ENCODE measurements at regions not wholly inside any gene's neighbourhood (a gene's known extent, or its start where the extent isn't known, plus 50 kb on each side); places are given as distances from the start of the nearest gene placed in this dataset.

- no peak for TF ChIP-seq SP1 (IDR thresholded peaks at IDR 0.05; ENCODE audit: low read depth)
- no peak for TF ChIP-seq POLR2AphosphoS5 (IDR thresholded peaks at IDR 0.05; ENCODE audit: low read depth, low read length)
- no peak for TF ChIP-seq POLR2A (IDR thresholded peaks at IDR 0.05; ENCODE audit: borderline replicate concordance, extremely low read depth, insufficient read depth, insufficient read length)
- TF ChIP-seq EZH2 (IDR thresholded peaks at IDR 0.05): no peak
- TF ChIP-seq, protein P1, sequence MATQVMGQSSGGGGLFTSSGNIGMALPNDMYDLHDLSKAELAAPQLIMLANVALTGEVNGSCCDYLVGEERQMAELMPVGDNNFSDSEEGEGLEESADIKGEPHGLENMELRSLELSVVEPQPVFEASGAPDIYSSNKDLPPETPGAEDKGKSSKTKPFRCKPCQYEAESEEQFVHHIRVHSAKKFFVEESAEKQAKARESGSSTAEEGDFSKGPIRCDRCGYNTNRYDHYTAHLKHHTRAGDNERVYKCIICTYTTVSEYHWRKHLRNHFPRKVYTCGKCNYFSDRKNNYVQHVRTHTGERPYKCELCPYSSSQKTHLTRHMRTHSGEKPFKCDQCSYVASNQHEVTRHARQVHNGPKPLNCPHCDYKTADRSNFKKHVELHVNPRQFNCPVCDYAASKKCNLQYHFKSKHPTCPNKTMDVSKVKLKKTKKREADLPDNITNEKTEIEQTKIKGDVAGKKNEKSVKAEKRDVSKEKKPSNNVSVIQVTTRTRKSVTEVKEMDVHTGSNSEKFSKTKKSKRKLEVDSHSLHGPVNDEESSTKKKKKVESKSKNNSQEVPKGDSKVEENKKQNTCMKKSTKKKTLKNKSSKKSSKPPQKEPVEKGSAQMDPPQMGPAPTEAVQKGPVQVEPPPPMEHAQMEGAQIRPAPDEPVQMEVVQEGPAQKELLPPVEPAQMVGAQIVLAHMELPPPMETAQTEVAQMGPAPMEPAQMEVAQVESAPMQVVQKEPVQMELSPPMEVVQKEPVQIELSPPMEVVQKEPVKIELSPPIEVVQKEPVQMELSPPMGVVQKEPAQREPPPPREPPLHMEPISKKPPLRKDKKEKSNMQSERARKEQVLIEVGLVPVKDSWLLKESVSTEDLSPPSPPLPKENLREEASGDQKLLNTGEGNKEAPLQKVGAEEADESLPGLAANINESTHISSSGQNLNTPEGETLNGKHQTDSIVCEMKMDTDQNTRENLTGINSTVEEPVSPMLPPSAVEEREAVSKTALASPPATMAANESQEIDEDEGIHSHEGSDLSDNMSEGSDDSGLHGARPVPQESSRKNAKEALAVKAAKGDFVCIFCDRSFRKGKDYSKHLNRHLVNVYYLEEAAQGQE (IDR thresholded peaks at IDR 0.05; ENCODE audit: low read depth): no peak
- TF ChIP-seq, protein P2, sequence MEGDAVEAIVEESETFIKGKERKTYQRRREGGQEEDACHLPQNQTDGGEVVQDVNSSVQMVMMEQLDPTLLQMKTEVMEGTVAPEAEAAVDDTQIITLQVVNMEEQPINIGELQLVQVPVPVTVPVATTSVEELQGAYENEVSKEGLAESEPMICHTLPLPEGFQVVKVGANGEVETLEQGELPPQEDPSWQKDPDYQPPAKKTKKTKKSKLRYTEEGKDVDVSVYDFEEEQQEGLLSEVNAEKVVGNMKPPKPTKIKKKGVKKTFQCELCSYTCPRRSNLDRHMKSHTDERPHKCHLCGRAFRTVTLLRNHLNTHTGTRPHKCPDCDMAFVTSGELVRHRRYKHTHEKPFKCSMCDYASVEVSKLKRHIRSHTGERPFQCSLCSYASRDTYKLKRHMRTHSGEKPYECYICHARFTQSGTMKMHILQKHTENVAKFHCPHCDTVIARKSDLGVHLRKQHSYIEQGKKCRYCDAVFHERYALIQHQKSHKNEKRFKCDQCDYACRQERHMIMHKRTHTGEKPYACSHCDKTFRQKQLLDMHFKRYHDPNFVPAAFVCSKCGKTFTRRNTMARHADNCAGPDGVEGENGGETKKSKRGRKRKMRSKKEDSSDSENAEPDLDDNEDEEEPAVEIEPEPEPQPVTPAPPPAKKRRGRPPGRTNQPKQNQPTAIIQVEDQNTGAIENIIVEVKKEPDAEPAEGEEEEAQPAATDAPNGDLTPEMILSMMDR (IDR thresholded peaks at IDR 0.05 in 2 of 3, conservative IDR thresholded peaks at IDR 0.05 in 1 of 3; ENCODE audit: borderline replicate concordance in 1 of 3, insufficient read depth in 1 of 3, low read depth in 2 of 3, low read length in 2 of 3): no peak
- TF ChIP-seq ZNF274 (IDR thresholded peaks at IDR 0.05; ENCODE audit: low read depth, low read length): no peak
- TF ChIP-seq YY1 (IDR thresholded peaks at IDR 0.05; ENCODE audit: extremely low read depth, insufficient replicate concordance, low read depth, low read length): no peak
These were observed 238.3 kb upstream of the NCKAP5 start for GRCh38 chr2:133806564-133806963.
